ENCODE measurements at regions not wholly inside any gene's neighbourhood (a gene's known extent, or its start where the extent isn't known, plus 50 kb on each side); places are given as distances from the start of the nearest gene placed in this dataset.

- TF ChIP-seq CTCF (IDR thresholded peaks at IDR 0.05) (no peak), EP300 (IDR thresholded peaks at IDR 0.05) (no peak), POLR2AphosphoS5 (IDR thresholded peaks at IDR 0.05) (no peak), POLR2A (IDR thresholded peaks at IDR 0.05) (no peak)
- Histone ChIP-seq H3K36me3 (no peaks in the 10 kb centered on the region), H3K9me3 (no peaks in the 10 kb centered on the region), H3K4me1 (no peaks in the 10 kb centered on the region), H3K4me3 (no peak overlapping the region), H3K27me3 (no peaks in the 10 kb centered on the region), H3K27ac (no peak overlapping the region)
- WGBS, 2 donors: 78 to 85% methylated on average over 2 of the region's 2 CpGs
- intact Hi-C loops (cut with DNase I): no loop called here
- DNase-seq: no peak
These were observed 1460.7 kb downstream of the EFNB2 start for GRCh38 chr13:105074755-105075154.

- Histone ChIP-seq H3K27ac (no peak overlapping the region), H3K27me3 (no peaks in the 10 kb centered on the region), H3K4me1 (no peaks in the 10 kb centered on the region), H3K36me3 (no peaks in the 10 kb centered on the region), H3K9me3 (no peaks in the 10 kb centered on the region), H3K4me3 (no peak overlapping the region)
- intact Hi-C loops (cut with DNase I): no loop called here
- 91 to 92% methylated on average over 13 of the region's 13 CpGs for WGBS, 2 donors
- TF ChIP-seq POLR2A (IDR thresholded peaks at IDR 0.05) (no peak), EP300 (IDR thresholded peaks at IDR 0.05) (no peak), POLR2AphosphoS5 (IDR thresholded peaks at IDR 0.05) (no peak), CTCF (IDR thresholded peaks at IDR 0.05) (no peak)
- no peak for DNase-seq
These were observed 1462.4 kb downstream of the EFNB2 start for GRCh38 chr13:105073041-105073440.

- TF ChIP-seq EP300 (IDR thresholded peaks at IDR 0.05): no peak
- TF ChIP-seq CTCF (IDR thresholded peaks at IDR 0.05): no peak
- no peak for TF ChIP-seq POLR2AphosphoS5 (IDR thresholded peaks at IDR 0.05)
- no peak for TF ChIP-seq POLR2A (IDR thresholded peaks at IDR 0.05)
- intact Hi-C loops (cut with DNase I): no loop called here
- H3K9me3 ChIP-seq: no peaks in the 10 kb centered on the region
- DNase-seq: no peak
- no peaks in the 10 kb centered on the region for H3K4me1 ChIP-seq
- WGBS, 2 donors: 84 to 86% methylated on average over 1 of the region's 1 CpG
- no peaks in the 10 kb centered on the region for H3K27me3 ChIP-seq
- no peak overlapping the region for H3K4me3 ChIP-seq
- no peak overlapping the region for H3K27ac ChIP-seq
- H3K36me3 ChIP-seq: no peaks in the 10 kb centered on the region
These were observed 1465.0 kb downstream of the EFNB2 start for GRCh38 chr13:105070452-105070851.

- DNase-seq: no peak
- no peaks in the 10 kb centered on the region for H3K36me3 ChIP-seq
- no peaks in the 10 kb centered on the region for H3K4me1 ChIP-seq
- H3K4me3 ChIP-seq: no peak overlapping the region
- intact Hi-C loops (cut with DNase I): no loop called here
- TF ChIP-seq CTCF (IDR thresholded peaks at IDR 0.05) (no peak), POLR2AphosphoS5 (IDR thresholded peaks at IDR 0.05) (no peak), EP300 (IDR thresholded peaks at IDR 0.05) (no peak), POLR2A (IDR thresholded peaks at IDR 0.05) (no peak)
- no peak overlapping the region for H3K27ac ChIP-seq
- no peaks in the 10 kb centered on the region for H3K9me3 ChIP-seq
- H3K27me3 ChIP-seq: no peaks in the 10 kb centered on the region
These were observed 1466.4 kb downstream of the EFNB2 start for GRCh38 chr13:105069106-105069505.

GRCh38 chr13:105063676-105064075 is 1471.8 kb downstream of the EFNB2 start:
- no peaks in the 10 kb centered on the region for H3K36me3 ChIP-seq
- WGBS, 2 donors: 83 to 93% methylated on average over 5 of the region's 5 CpGs
- TF ChIP-seq CTCF (IDR thresholded peaks at IDR 0.05) (no peak), POLR2A (IDR thresholded peaks at IDR 0.05) (no peak), POLR2AphosphoS5 (IDR thresholded peaks at IDR 0.05) (no peak), EP300 (IDR thresholded peaks at IDR 0.05) (no peak)
- intact Hi-C loops (cut with DNase I): no loop called here
- H3K9me3 ChIP-seq: no peaks in the 10 kb centered on the region
- DNase-seq: no peak
- no peaks in the 10 kb centered on the region for H3K4me1 ChIP-seq
- H3K4me3 ChIP-seq: no peak overlapping the region
- no peaks in the 10 kb centered on the region for H3K27me3 ChIP-seq
- no peak overlapping the region for H3K27ac ChIP-seq
